Lung (tissue), 11 donors: ENCODE measurements at regions not wholly inside any gene's neighbourhood (a gene's known extent, or its start where the extent isn't known, plus 50 kb on each side); places are given as distances from the start of the nearest gene placed in this dataset.

Experiments
- ATAC-seq: fragments of 200-7000 bp; cut with Tn5 transposase; one replicate; pipeline ENCODE4 v1.9.1; 2020; ENCODE audit warnings: moderate number of reproducible peaks; ENCODE audit not compliant: insufficient read depth, low FRiP score
- DNase-seq, 3 donors: peaks; one replicate each; pipeline ENCODE4 v3.0.0-alpha.2; 2013 to 2017
- H3K27ac ChIP-seq, 2 donors: one replicate each; pipeline ENCODE4 v1.5.1; 2013; ENCODE audit warnings: mild to moderate bottlenecking in 2 of 2, moderate library complexity in 2 of 2, control low read depth in 1 of 2, inconsistent platforms in 1 of 2, low read depth in 1 of 2, low read length in 1 of 2
- H3K27me3 ChIP-seq, 3 donors: one replicate each; pipeline ENCODE4 v1.5.1; 2013; ENCODE audit warnings: low read length in 2 of 3; ENCODE audit not compliant: control insufficient read depth in 3 of 3, insufficient read depth in 3 of 3
- H3K36me3 ChIP-seq, 4 donors: one replicate each; pipeline ENCODE4 v1.5.1; 2013; ENCODE audit warnings: low read length in 4 of 4, mild to moderate bottlenecking in 1 of 4, moderate library complexity in 1 of 4; ENCODE audit not compliant: control insufficient read depth in 4 of 4, insufficient read depth in 4 of 4
- H3K4me1 ChIP-seq, 5 donors: one replicate each; pipeline ENCODE4 v1.5.1; 2013; ENCODE audit warnings: low read length in 5 of 5, mild to moderate bottlenecking in 2 of 5, moderate library complexity in 1 of 5; ENCODE audit not compliant: control insufficient read depth in 5 of 5, insufficient read depth in 5 of 5
- H3K4me3 ChIP-seq: one replicate; pipeline ENCODE4 v1.5.1; 2013; ENCODE audit warnings: mild to moderate bottlenecking, control low read depth, moderate library complexity
- H3K9ac ChIP-seq, 2 donors: one replicate each; pipeline ENCODE4 v1.5.1; 2013; ENCODE audit warnings: low read length in 2 of 2, control low read depth in 1 of 2; ENCODE audit not compliant: insufficient read depth in 1 of 2
- H3K9me3 ChIP-seq, 4 donors: one replicate each; pipeline ENCODE4 v1.5.1; 2013; ENCODE audit warnings: low read length in 3 of 4, mild to moderate bottlenecking in 1 of 4, moderate library complexity in 1 of 4; ENCODE audit not compliant: control insufficient read depth in 4 of 4, insufficient read depth in 3 of 4
- CTCF ChIP-seq: IDR thresholded peaks from 2 replicates; pipeline ENCODE4 v1.5.1; 2012; ENCODE audit warnings: mild to moderate bottlenecking; ENCODE audit errors: control extremely low read depth, extremely low read depth
- WGBS, 2 donors: extraction: QIAGEN DNeasy Blood & Tissue Kit; methylation state at CpG; one replicate each; pipeline ENCODE4 v1.1.7; 2013; 5-methylcytosine and 5-hydroxymethylcytosine counted together
- donor health status: control.
- donor health status: control.
- donor health status: Bipolar disorder and iron deficiency.
- donor health status: healthy.
- donor health status: DM: yes; HTN: yes; CAD: no.

DNA sequence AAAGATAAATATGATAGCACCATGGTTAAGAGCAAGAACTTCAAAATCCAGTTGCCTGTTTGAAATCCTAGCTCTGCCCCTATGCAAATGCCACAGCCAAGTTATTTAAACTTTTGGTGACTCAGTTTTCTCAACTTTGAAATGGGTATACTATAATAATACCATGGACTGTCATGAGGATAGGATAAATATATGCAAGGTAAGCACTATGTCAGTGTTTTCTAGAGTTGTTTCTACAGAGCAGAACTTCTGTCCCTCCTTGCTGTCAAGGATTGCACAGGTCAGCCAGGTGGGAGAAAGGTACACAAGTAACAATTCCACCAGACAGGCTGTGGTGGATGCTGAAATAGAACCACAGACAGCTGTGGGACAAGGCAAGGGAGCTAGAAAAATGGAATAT lies 55.7 kb upstream of the BOD1L2 start:
- no peak for ATAC-seq

DNA sequence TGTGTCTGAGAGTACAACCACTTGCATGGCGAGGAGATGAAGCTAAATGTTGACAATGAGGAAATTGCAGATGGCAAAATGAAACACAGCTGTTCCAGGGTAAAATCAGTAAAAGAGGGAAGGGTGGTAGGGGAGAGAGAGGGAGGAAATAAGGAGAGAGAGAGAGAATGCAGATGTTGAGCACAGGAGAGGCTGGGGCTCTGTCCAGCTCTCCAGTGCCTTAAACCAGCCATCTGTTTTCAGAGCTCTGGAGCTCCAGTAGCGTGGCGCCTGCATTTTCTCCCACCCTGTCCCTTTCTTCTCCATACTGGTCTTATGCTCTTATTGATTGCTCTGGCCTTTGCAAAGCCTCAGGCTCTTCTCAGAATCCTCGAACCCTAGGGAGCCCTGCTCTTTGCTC lies 52.7 kb upstream of the BOD1L2 start:
- Histone ChIP-seq H3K4me1 (peaks cover 0 to 17% (median 5%) of the 10 kb centered on the region in 5 donors), H3K36me3 (no peaks in the 10 kb centered on the region), H3K9me3 (no peaks in the 10 kb centered on the region), H3K27me3 (peaks cover 0 to 6% (median 0%) of the 10 kb centered on the region in 3 donors), H3K9ac (no peak overlapping the region), H3K27ac (no peak overlapping the region), H3K4me3 (no peak overlapping the region)
- no peak for ATAC-seq
- TF ChIP-seq CTCF = no peak
- WGBS, 2 donors = 58 to 71% methylated on average over 4 of the region's 4 CpGs
- peak; percentile 77 to 96 (median 92) for DNase-seq

More for the DNA sequence above, 55.7 kb upstream of the BOD1L2 start:
- H3K27me3 ChIP-seq = peaks cover 0 to 5% (median 0%) of the 10 kb centered on the region in 3 donors
- peaks cover 0 to 3% (median 0%) of the 10 kb centered on the region in 4 donors for H3K9me3 ChIP-seq
- DNase-seq = no peak
- H3K9ac ChIP-seq = no peak overlapping the region
- H3K4me1 ChIP-seq = peaks cover 0 to 17% (median 5%) of the 10 kb centered on the region in 5 donors
- no peak for TF ChIP-seq CTCF
- H3K27ac ChIP-seq = no peak overlapping the region
- H3K4me3 ChIP-seq = no peak overlapping the region
- no peaks in the 10 kb centered on the region for H3K36me3 ChIP-seq

- WGBS, 2 donors = 8 to 16% methylated on average over 4 of the region's 4 CpGs
- TF ChIP-seq CTCF = no peak
- no peak overlapping the region for H3K4me3 ChIP-seq
- ATAC-seq = no peak
- H3K9ac ChIP-seq = no peak overlapping the region
- H3K9me3 ChIP-seq = no peaks in the 10 kb centered on the region
- peaks cover 0 to 6% (median 0%) of the 10 kb centered on the region in 3 donors for H3K27me3 ChIP-seq
- H3K27ac ChIP-seq = no peak overlapping the region
- no peaks in the 10 kb centered on the region for H3K36me3 ChIP-seq
- H3K4me1 ChIP-seq = peaks cover 0 to 17% (median 5%) of the 10 kb centered on the region in 5 donors
- DNase-seq = peak in 1 of 3 donors; percentile 11
Observed at GRCh38 chr18:57095884-57096283, 51.0 kb upstream of the BOD1L2 start.
